Ovary (tissue), 7 donors: ENCODE measurements at regions not wholly inside any gene's neighbourhood (a gene's known extent, or its start where the extent isn't known, plus 50 kb on each side); places are given as distances from the start of the nearest gene placed in this dataset.

Experiments
- DNase-seq, 5 donors: peaks; one replicate each; pipeline ENCODE4 v3.0.0-alpha.2; 2019 to 2020
- H3K27ac ChIP-seq, 2 donors: fragments of 200-600 bp; one replicate each; pipeline versions ENCODE4 v1.5.1 to v1.8.0; 2019 to 2022
- H3K27me3 ChIP-seq: fragments of 200-600 bp; one replicate; pipeline ENCODE4 v1.8.0; 2022
- H3K36me3 ChIP-seq: fragments of 200-600 bp; sonication (generic); one replicate; pipeline ENCODE4 v1.5.1; 2019
- H3K4me1 ChIP-seq: one replicate; pipeline ENCODE4 v1.8.1; 2013; ENCODE audit warnings: mild to moderate bottlenecking, moderate library complexity; ENCODE audit not compliant: insufficient read depth
- H3K4me3 ChIP-seq: fragments of 200-600 bp; sonication (generic); one replicate; pipeline ENCODE4 v1.5.1; 2017
- H3K9me3 ChIP-seq, 2 donors: fragments of 200-600 bp in 1 of 2; sonication (generic) in 1 of 2; one replicate each; pipeline versions ENCODE4 v1.5.1 to v1.8.1; 2013 to 2019; ENCODE audit warnings: mild to moderate bottlenecking in 1 of 2, moderate library complexity in 1 of 2
- CTCF ChIP-seq, 3 donors: fragments of 450-650 bp in 2 of 3; fragments of 200-600 bp in 1 of 3; IDR thresholded peaks; one replicate each; pipeline versions ENCODE4 v1.5.1 to v1.8.0; 2016 to 2022; ENCODE audit warnings: antibody characterized with exemption in 3 of 3, mild to moderate bottlenecking in 1 of 3
- EP300 ChIP-seq: sonication (generic); formaldehyde crosslinking; IDR thresholded peaks from one replicate; pipeline ENCODE4 v1.6.1; 2017; ENCODE audit warnings: antibody characterized with exemption
- POLR2A ChIP-seq: fragments of 450-650 bp; IDR thresholded peaks from one replicate; pipeline ENCODE4 v1.6.1; 2017; ENCODE audit warnings: antibody characterized with exemption, mild to moderate bottlenecking, moderate library complexity
- WGBS, 3 donors: extraction: QIAGEN DNeasy Blood & Tissue Kit in 1 of 3; methylation state at CpG; one replicate each; pipeline versions ENCODE4 v1.1.5 to v1.1.7; 2013 to 2017; 5-methylcytosine and 5-hydroxymethylcytosine counted together
- intact Hi-C, 4 donors: fragments of 100-400 bp; cut with DNase I; formaldehyde crosslinking; loops; one replicate each; pipeline versions ENCODE4 v1.11.0 to v1.15.1; 2022 to 2023
- donor health status: DM: no; HTN: no; CAD: no; lungs with moderate emphysema.
- donor health status: DM: no; HTN: no; CAD: no.
- donor health status: Bipolar disorder and iron deficiency.
- donor health status: DM: no; HTN: no; CAD: no.
- donor health status: DM: yes; HTN: yes; CAD: no.

- no peak for TF ChIP-seq EP300
- no peak for TF ChIP-seq POLR2A
- no peak for TF ChIP-seq CTCF (IDR thresholded peaks at IDR 0.05)
- H3K4me1 ChIP-seq = no peaks in the 10 kb centered on the region
- no peak overlapping the region for H3K27ac ChIP-seq
- no peaks in the 10 kb centered on the region for H3K9me3 ChIP-seq
- no peaks in the 10 kb centered on the region for H3K36me3 ChIP-seq
- intact Hi-C loops = no loop called here
- WGBS, 3 donors = 91 to 99% (median 95%) methylated on average over 2 of the region's 2 CpGs
- no peak overlapping the region for H3K4me3 ChIP-seq
- DNase-seq = no peak
- no peaks in the 10 kb centered on the region for H3K27me3 ChIP-seq
Measured at GRCh38 chr3:70789878-70790277, 477.4 kb upstream of the MDFIC2 start.

- Histone ChIP-seq H3K27me3 (no peaks in the 10 kb centered on the region), H3K4me1 (no peaks in the 10 kb centered on the region), H3K36me3 (no peaks in the 10 kb centered on the region), H3K4me3 (no peak overlapping the region), H3K9me3 (no peaks in the 10 kb centered on the region), H3K27ac (no peak overlapping the region)
- no peak for TF ChIP-seq POLR2A
- no peak for TF ChIP-seq EP300
- no peak for TF ChIP-seq CTCF (IDR thresholded peaks at IDR 0.05)
- intact Hi-C loops = no loop called here
- DNase-seq = no peak
Measured at GRCh38 chr3:70780790-70781189, 468.4 kb upstream of the MDFIC2 start.

- Histone ChIP-seq H3K4me3 (no peak overlapping the region), H3K4me1 (no peaks in the 10 kb centered on the region), H3K9me3 (no peaks in the 10 kb centered on the region), H3K36me3 (no peaks in the 10 kb centered on the region), H3K27me3 (no peaks in the 10 kb centered on the region), H3K27ac (no peak overlapping the region)
- intact Hi-C loops = no loop called here
- TF ChIP-seq EP300 (no peak), POLR2A (no peak), CTCF (IDR thresholded peaks at IDR 0.05) (no peak)
- DNase-seq = no peak
- WGBS, 3 donors = 83 to 88% (median 85%) methylated on average over 4 of the region's 4 CpGs
Measured at GRCh38 chr3:70779296-70779695, 466.9 kb upstream of the MDFIC2 start.

- intact Hi-C loops = no loop called here
- no peaks in the 10 kb centered on the region for H3K9me3 ChIP-seq
- H3K27me3 ChIP-seq = no peaks in the 10 kb centered on the region
- no peak overlapping the region for H3K27ac ChIP-seq
- 27 to 46% (median 28%) methylated on average over 2 of the region's 2 CpGs for WGBS, 3 donors
- TF ChIP-seq CTCF (IDR thresholded peaks at IDR 0.05) = no peak
- no peak for TF ChIP-seq POLR2A
- TF ChIP-seq EP300 = no peak
- no peak overlapping the region for H3K4me3 ChIP-seq
- DNase-seq = no peak
- no peaks in the 10 kb centered on the region for H3K4me1 ChIP-seq
- H3K36me3 ChIP-seq = no peaks in the 10 kb centered on the region
Measured at GRCh38 chr3:70776081-70776480, 463.6 kb upstream of the MDFIC2 start.

- H3K36me3 ChIP-seq = no peaks in the 10 kb centered on the region
- H3K4me3 ChIP-seq = no peak overlapping the region
- H3K27ac ChIP-seq = no peak overlapping the region
- H3K27me3 ChIP-seq = no peaks in the 10 kb centered on the region
- intact Hi-C loops = no loop called here
- DNase-seq = no peak
- no peaks in the 10 kb centered on the region for H3K4me1 ChIP-seq
- H3K9me3 ChIP-seq = no peaks in the 10 kb centered on the region
- 67 to 76% (median 74%) methylated on average over 4 of the region's 4 CpGs for WGBS, 3 donors
- TF ChIP-seq POLR2A (no peak), EP300 (no peak), CTCF (IDR thresholded peaks at IDR 0.05) (no peak)
Measured at GRCh38 chr3:70775257-70775656, 462.8 kb upstream of the MDFIC2 start.
